Stimulated activated CD4-positive, alpha-beta T cell treated with anti-CD3 and anti-CD28 coated beads, Interleukin-2, amount 100 ng/mL, for 24 hours (primary cell): ENCODE measurements at regions not wholly inside any gene's neighbourhood (a gene's known extent, or its start where the extent isn't known, plus 50 kb on each side); places are given as distances from the start of the nearest gene placed in this dataset.

ENCODE experiments used
- DNase-seq, 2 donors: peaks; one replicate each; pipeline ENCODE4 v3.0.0-alpha.2; 2020

DNA sequence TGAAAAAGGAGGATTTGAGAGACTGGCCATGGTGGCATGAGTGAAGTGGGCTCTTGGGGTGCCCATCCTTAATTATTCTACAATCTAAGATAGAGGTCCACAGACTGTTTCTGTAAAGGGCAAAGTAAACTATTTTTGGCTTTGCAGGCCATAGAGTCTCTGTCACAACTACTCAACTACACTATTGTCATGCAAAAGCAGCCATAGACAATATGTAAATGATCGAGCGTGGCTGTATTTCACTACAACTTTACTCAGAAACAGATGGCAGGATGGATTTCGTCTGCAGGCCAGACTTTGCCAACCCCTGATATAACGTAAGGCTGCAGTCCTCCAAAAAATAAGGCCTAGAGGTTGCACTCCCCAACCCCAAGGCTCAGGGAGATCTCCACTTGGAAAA is 58.2 kb upstream of the NAA20 start:
- no peak for DNase-seq

- no peak for DNase-seq
Measured at GRCh38 chr20:19960745-19961144, 56.4 kb upstream of the NAA20 start.

DNA sequence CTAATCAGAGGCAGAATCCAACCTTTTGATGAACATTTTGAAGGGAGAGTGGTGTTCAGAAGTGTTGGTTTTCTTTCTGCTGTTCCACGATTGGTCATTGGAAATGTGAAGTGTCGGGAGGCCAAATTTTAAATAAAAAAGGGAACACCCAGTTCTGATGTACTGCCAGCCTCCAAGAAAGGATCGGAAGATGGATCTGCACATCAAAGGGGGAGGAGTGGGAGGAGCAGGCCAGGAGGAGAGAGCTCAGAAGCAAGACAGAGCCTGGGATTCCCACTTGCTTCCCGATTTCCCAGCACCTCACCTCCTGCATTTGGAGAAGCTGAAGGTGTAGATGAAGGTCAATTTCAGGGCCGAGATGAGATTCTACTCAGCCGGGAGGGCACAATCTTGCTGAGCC is 55.9 kb upstream of the NAA20 start:
- DNase-seq = no peak

DNA sequence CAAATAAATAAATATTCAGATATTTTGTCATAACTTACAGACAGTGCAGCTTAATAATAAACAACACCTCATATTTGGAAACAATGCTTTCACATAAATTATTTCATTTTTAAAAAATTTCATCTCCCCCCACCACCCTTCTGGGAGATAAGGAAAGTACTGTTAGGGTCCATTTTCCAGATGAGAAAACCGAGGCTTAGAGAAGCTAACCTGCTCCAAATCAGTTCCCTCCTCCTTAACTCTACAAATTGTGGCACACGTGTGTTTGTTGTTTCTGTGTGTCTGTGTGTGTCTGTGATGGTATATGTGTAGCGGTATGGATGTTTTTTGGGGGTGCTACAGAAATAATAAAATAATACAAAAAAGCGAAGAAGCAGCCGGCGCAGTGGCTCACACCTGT is 54.2 kb upstream of the NAA20 start:
- DNase-seq = no peak

DNA sequence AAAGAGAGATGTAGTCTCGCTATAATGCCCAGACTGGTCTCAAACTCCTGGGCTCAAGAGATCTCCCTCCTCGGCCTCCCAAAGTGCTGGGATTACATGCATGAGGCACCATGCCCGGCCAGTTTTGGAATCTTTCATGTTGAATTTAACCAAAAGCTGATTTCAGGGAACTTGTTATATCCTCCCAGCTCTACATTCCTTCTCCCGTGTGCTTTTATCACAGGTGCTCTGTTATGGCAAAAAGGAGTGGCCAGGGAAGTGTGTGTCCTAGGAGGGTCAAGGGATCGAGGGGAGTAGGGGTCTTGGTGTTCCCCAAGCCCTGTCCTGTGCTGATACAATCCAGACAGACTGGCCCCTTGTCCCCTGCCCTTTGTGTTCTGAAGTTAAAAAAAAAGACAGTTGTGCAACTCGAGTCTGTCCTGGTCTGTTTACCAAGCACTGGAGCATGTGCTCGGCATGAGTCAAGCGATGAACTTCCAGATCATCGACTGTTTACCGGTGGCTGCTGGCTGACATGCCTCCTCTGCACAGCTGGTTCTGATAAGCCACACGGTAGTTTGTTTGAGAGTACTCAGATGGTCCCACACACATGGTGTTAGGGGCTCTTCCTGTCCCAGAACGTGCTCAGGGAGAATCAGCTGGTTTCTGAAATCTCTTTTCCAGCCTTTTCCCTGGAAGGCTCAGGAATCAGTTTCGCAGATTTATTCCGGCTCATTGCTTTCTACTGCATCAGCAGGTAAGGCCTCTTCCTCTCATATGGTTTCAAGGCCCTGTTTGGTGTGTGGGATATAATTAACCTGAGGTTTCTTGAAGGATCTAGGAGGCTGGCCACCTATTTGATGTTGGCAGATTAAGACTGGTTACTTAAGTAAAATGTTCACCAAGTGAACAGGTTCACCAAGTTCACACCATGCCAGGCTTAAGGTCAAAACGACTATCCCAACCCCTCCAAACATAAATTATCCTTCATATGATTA is 52.6 kb upstream of the NAA20 start:
- DNase-seq = no peak

GRCh38 chr20:19966840-19967239 is 50.3 kb upstream of the NAA20 start:
- no peak for DNase-seq
